ENCODE measurements at regions not wholly inside any gene's neighbourhood (a gene's known extent, or its start where the extent isn't known, plus 50 kb on each side); places are given as distances from the start of the nearest gene placed in this dataset.

DNA sequence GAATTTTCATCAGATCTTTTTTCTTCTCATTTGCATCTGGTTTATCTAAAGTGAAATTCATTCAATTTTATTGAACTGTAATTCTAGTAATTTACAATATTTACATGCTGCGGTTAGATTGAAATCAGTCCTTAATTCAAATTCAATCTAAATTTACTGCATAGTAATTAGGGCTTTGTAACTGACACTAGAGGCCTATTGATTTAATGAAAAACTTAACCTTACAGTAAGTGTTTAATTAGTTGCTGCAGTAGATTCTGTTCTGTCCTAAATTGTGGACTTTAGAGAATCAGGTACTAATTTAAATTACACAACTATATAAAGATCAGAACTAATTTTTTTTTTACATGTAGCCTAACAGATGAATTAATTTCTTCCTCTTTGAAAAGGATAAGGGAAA is 758.8 kb upstream of the TENM3 start:
- Histone ChIP-seq H3K14ac (replicated peaks; ENCODE audit: low read depth, low read length) (no peak overlapping the region), H4K91ac (ENCODE audit: insufficient read depth, low read depth, low read length) (no peak overlapping the region), H3K9me3 (ENCODE audit: control insufficient read depth, insufficient read depth, low read length) (no peaks in the 10 kb centered on the region), H3K23ac (ENCODE audit: low read depth, low read length) (no peak overlapping the region), H3K27ac (ENCODE audit: insufficient read depth, low read length) (no peak overlapping the region), H3K18ac (ENCODE audit: low read depth, low read length) (no peak overlapping the region), H4K5ac (ENCODE audit: low read depth, low read length) (no peak overlapping the region), H3K9me1 (ENCODE audit: insufficient read depth, low read length) (no peaks in the 10 kb centered on the region; the same call in 1 of the 2 replicates), H4K20me1 (ENCODE audit: insufficient read depth, low read length) (no peaks in the 10 kb centered on the region), H3K79me1 (ENCODE audit: low read depth in 1 of 2, low read length in 2 of 2) (no peaks in the 10 kb centered on the region), H2AK5ac (ENCODE audit: low read depth, low read length) (no peak overlapping the region), H2BK5ac (ENCODE audit: low read depth, low read length, poor library complexity, severe bottlenecking) (no peak overlapping the region), H3K9ac (ENCODE audit: low read depth, low read length) (no peak overlapping the region), H4K8ac (ENCODE audit: low read depth in 2 of 2, low read length in 2 of 2) (no peak overlapping the region), H2BK120ac (ENCODE audit: low read depth, low read length) (no peak overlapping the region), H2BK15ac (ENCODE audit: low read depth, low read length) (no peak overlapping the region), H3K4ac (ENCODE audit: low read depth, low read length) (no peak overlapping the region), H3K4me2 (ENCODE audit: low read depth, low read length) (no peak overlapping the region), H2AK9ac (replicated peaks; ENCODE audit: low read depth, low read length, poor library complexity) (no peak overlapping the region), H3K4me1 (ENCODE audit: control insufficient read depth, insufficient read depth, low read length) (no peaks in the 10 kb centered on the region), H3K36me3 (ENCODE audit: control insufficient read depth, insufficient read depth, low read length) (no peaks in the 10 kb centered on the region), H2AFZ (replicated peaks; ENCODE audit: low read length, poor library complexity) (no peak overlapping the region), H2BK20ac (ENCODE audit: low read depth, low read length) (no peak overlapping the region), H3K4me3 (ENCODE audit: insufficient read depth, low read depth, low read length) (no peak overlapping the region), H3K56ac (ENCODE audit: extremely low read depth, insufficient read depth, low read length) (no peak overlapping the region), H3K27me3 (ENCODE audit: control insufficient read depth, insufficient read depth, low read length) (no peaks in the 10 kb centered on the region)
- ATAC-seq (ENCODE audit: low read depth): no peak
- dilution Hi-C loops (cut with HindIII; ENCODE audit: low sequenced_read_pairs, unreplicated experiment): no loop called here
- CTCF ChIA-PET: no interaction called here
- no peak for TF ChIP-seq RCOR1 (IDR thresholded peaks at IDR 0.05; ENCODE audit: insufficient replicate concordance, low read length)
- TF ChIP-seq, protein P1, sequence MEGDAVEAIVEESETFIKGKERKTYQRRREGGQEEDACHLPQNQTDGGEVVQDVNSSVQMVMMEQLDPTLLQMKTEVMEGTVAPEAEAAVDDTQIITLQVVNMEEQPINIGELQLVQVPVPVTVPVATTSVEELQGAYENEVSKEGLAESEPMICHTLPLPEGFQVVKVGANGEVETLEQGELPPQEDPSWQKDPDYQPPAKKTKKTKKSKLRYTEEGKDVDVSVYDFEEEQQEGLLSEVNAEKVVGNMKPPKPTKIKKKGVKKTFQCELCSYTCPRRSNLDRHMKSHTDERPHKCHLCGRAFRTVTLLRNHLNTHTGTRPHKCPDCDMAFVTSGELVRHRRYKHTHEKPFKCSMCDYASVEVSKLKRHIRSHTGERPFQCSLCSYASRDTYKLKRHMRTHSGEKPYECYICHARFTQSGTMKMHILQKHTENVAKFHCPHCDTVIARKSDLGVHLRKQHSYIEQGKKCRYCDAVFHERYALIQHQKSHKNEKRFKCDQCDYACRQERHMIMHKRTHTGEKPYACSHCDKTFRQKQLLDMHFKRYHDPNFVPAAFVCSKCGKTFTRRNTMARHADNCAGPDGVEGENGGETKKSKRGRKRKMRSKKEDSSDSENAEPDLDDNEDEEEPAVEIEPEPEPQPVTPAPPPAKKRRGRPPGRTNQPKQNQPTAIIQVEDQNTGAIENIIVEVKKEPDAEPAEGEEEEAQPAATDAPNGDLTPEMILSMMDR (conservative IDR thresholded peaks at IDR 0.05; ENCODE audit: low read depth, low read length): no peak
- no peak for TF ChIP-seq MAZ (IDR thresholded peaks at IDR 0.05; ENCODE audit: borderline replicate concordance, low read depth, low read length)
- no peak for TF ChIP-seq NFE2L2 (IDR thresholded peaks at IDR 0.05; ENCODE audit: low read depth, low read length)
- no peak for TF ChIP-seq POLR2A (IDR thresholded peaks at IDR 0.05; ENCODE audit: low read depth, low read length)
- TF ChIP-seq SMC3 (IDR thresholded peaks at IDR 0.05; ENCODE audit: low read depth, low read length): no peak
- no peak for TF ChIP-seq RFX5 (IDR thresholded peaks at IDR 0.05; ENCODE audit: low read depth, low read length)
- TF ChIP-seq USF2 (IDR thresholded peaks at IDR 0.05; ENCODE audit: low read depth, low read length): no peak
- no peak for TF ChIP-seq MAFK (IDR thresholded peaks at IDR 0.05; ENCODE audit: low read depth, low read length)
- TF ChIP-seq CHD1 (IDR thresholded peaks at IDR 0.05; ENCODE audit: low read depth, low read length): no peak
- TF ChIP-seq MXI1 (IDR thresholded peaks at IDR 0.05; ENCODE audit: borderline replicate concordance, low read depth, low read length): no peak
- TF ChIP-seq CEBPB (IDR thresholded peaks at IDR 0.05; ENCODE audit: low read depth, low read length): no peak
- TF ChIP-seq FOS (IDR thresholded peaks at IDR 0.05; ENCODE audit: low read depth, low read length): no peak
- TF ChIP-seq ELK1 (IDR thresholded peaks at IDR 0.05; ENCODE audit: borderline replicate concordance, low read depth, low read length): no peak
- no peak for TF ChIP-seq RAD21 (IDR thresholded peaks at IDR 0.05; ENCODE audit: low read length)
- TF ChIP-seq BHLHE40 (IDR thresholded peaks at IDR 0.05; ENCODE audit: low read depth, low read length): no peak
- BruUV-seq (replicated peaks): no TSS peak
- POLR2A ChIA-PET (ENCODE audit: unreplicated experiment): no interaction called here
- WGBS, 2 experiments (ENCODE audit: extremely low coverage in 2 of 2, insufficient read length in 1 of 2): no CpG with 5 or more reads among the region's 1 CpG
- intact Hi-C loops (cut with micrococcal nuclease): no loop called here
- in situ Hi-C loops (cut with MboI; ENCODE audit: low sequenced_read_pairs): no loop called here
- no peak for DNase-seq

Measured in IMR-90 (cell line).